NB4 (cell line): ENCODE measurements at regions not wholly inside any gene's neighbourhood (a gene's known extent, or its start where the extent isn't known, plus 50 kb on each side); places are given as distances from the start of the nearest gene placed in this dataset.
A peak's percentile ranks its signal among the peaks of the same experiment; 100 is the strongest.

Source experiments
- DNase-seq: peaks from one replicate; pipeline ENCODE4 v3.0.0; 2010; ENCODE audit warnings: low read depth
- H3K4me3 ChIP-seq: one replicate; pipeline ENCODE4 v1.5.1; 2011; ENCODE audit warnings: mild to moderate bottlenecking, low read depth, low read length, moderate library complexity
- MYC ChIP-seq: IDR thresholded peaks from 2 replicates; pipeline ENCODE4 v1.6.1; 2011; ENCODE audit warnings: low read depth, low read length
- POLR2A ChIP-seq: IDR thresholded peaks from 2 replicates; pipeline ENCODE4 v1.6.1; 2011; ENCODE audit warnings: mild to moderate bottlenecking; ENCODE audit not compliant: insufficient read length; ENCODE audit errors: extremely low read depth
- TF ChIP-seq, protein P1 (sequence below): IDR thresholded peaks from 2 replicates; pipeline ENCODE4 v1.6.1; 2011; ENCODE audit warnings: low read depth, low read length
- TF ChIP-seq, protein P2 (sequence below): IDR thresholded peaks from one replicate; pipeline ENCODE4 v1.5.1; 2012; ENCODE audit warnings: low read depth, low read length

DNA sequence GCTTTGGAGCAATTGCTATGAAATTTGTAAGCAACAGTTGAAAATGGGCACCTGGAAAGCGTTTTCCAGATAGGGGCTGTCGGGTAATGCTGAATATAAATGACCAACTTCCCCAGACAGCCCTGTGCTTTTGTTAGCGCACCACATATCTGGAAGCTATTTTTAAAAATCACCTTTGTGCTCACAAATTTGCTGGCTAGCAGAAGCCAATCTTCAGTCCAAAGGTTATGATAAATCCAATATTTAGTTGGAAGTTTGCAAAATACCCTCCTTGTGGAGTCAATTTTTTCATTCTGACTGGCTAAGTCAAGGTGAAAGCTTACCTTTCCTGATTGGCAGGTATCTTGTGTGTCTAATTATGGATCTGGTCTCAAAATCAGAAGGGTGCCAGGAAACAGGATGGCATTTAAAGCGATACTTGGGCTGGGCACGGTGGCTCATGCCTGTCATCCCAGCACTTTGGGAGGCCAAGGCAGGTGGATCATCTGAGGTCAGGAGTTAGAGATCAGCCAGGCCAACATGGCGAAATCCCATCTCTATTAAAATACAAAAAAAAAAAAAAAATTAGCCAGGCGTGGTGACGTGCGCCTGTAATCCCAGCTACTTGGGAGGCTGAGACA lies 124.1 kb upstream of the AJAP1 start:
- no peak for DNase-seq
- H3K4me3 ChIP-seq, result no peak overlapping the region
- no peak for TF ChIP-seq MYC
- TF ChIP-seq, protein P1, sequence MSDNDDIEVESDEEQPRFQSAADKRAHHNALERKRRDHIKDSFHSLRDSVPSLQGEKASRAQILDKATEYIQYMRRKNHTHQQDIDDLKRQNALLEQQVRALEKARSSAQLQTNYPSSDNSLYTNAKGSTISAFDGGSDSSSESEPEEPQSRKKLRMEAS, result no peak
- TF ChIP-seq POLR2A, result no peak
- TF ChIP-seq, protein P2, sequence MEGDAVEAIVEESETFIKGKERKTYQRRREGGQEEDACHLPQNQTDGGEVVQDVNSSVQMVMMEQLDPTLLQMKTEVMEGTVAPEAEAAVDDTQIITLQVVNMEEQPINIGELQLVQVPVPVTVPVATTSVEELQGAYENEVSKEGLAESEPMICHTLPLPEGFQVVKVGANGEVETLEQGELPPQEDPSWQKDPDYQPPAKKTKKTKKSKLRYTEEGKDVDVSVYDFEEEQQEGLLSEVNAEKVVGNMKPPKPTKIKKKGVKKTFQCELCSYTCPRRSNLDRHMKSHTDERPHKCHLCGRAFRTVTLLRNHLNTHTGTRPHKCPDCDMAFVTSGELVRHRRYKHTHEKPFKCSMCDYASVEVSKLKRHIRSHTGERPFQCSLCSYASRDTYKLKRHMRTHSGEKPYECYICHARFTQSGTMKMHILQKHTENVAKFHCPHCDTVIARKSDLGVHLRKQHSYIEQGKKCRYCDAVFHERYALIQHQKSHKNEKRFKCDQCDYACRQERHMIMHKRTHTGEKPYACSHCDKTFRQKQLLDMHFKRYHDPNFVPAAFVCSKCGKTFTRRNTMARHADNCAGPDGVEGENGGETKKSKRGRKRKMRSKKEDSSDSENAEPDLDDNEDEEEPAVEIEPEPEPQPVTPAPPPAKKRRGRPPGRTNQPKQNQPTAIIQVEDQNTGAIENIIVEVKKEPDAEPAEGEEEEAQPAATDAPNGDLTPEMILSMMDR, result no peak

DNA sequence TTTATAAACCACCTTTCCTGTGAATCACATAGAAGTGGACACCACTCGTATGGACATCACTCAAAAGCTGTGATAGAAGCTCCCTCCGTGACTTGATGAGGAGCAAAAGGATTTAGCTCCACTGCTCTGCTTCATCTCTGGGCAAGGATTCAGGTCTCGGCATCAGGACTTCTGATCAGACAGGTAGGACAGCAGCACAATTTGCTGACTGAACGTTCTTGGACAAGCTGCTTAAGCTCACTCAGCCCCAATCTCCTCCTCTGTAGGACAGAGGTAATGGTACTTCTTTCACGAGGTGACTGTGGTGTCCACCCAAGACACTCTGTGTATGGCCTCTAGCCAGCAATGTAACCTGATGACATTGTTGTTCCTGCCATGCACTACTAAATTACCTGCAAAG lies 122.6 kb upstream of the AJAP1 start:
- TF ChIP-seq POLR2A (no peak), MYC (no peak)
- TF ChIP-seq, protein P2, result no peak
- TF ChIP-seq, protein P1, result no peak
- no peak for DNase-seq
- H3K4me3 ChIP-seq, result no peak overlapping the region

DNA sequence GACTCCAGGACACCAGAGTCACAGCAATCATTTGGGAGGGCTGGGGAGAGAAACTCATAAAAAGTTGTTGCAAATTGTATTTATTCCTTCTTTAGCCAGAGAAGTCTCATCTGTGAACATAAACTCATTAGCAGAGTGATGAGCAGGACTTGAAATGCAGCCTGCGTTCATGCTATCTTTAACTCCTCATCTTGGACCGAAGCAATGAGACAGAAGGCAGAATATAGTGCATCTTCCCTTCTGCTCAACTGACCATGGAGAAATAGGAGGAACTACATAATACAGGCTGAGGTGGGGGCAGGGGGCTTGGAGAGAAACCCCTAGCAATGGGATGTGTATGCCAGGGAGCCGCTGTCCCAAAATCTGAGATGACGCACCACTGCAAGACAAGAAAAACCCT lies 121.8 kb upstream of the AJAP1 start:
- TF ChIP-seq, protein P2, result no peak
- TF ChIP-seq, protein P1, result no peak
- TF ChIP-seq MYC (no peak), POLR2A (no peak)
- no peak overlapping the region for H3K4me3 ChIP-seq
- DNase-seq, result no peak

DNA sequence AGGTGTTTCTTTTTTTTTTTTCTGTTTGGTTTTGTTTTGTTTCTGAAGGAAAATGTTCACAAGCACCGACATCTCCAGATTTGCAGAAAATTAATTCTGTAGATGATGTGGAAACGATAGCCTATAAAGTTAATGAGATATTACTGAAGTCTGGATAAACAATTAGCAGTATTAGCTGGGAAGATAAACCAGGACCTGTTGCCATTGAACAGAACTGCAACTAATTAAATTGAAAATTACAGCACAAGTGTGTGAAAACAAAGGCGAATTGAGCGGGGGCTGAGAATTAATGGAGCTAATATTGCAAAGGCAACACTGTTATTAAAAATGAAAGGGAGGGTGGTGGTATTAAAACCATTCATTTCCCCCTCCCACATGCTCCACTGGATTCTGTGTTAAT lies 107.5 kb upstream of the AJAP1 start:
- no peak overlapping the region for H3K4me3 ChIP-seq
- TF ChIP-seq, protein P1, result no peak
- TF ChIP-seq MYC, result no peak
- no peak for TF ChIP-seq POLR2A
- no peak for DNase-seq

DNA sequence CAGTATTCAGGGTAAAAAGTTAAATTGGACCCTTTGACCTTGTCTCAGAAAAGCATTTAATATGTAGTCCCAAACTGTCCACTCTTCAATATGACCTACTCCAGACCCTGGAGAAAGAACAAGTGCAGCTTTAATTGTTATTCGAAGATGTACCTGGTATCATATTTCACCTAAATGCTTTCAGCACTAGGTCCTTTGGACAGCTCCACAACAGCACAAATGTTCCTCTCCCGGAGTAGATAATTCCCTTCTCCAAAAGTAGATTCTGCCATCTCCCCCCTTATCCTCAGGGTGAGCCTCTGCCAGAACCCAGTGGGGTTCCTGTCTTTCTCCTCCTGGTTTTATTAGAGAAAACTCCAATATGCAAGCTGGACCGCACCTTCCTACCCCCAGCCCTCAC lies 104.5 kb upstream of the AJAP1 start:
- TF ChIP-seq MYC (no peak), POLR2A (no peak)
- TF ChIP-seq, protein P2, result no peak
- TF ChIP-seq, protein P1, result no peak
- DNase-seq, result peak; percentile 6
- H3K4me3 ChIP-seq, result no peak overlapping the region

DNA sequence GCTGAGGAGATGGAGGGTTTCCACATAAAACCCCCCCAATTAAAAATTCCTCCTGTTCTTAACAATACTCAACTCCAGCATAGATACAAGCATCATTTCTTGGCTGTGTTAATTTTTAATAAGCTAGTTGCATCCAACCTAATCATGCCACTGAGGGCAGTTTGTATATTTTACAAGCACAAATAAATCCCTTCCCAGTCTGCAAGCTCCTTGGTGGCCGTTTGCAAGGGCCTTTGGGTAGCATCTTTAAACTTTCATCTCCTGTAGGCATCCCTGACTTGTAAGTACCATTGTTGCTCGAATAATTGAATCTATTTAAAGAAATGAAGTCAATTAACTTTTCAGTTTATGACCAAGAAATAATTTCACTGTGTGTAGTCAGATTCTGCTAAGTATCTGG lies 103.5 kb upstream of the AJAP1 start:
- TF ChIP-seq MYC (no peak), POLR2A (no peak)
- TF ChIP-seq, protein P1, result no peak
- TF ChIP-seq, protein P2, result no peak
- no peak for DNase-seq

More for the DNA sequence above, 103.5 kb upstream of the AJAP1 start:
- H3K4me3 ChIP-seq, result no peak overlapping the region
